ENCODE measurements at regions not wholly inside any gene's neighbourhood (a gene's known extent, or its start where the extent isn't known, plus 50 kb on each side); places are given as distances from the start of the nearest gene placed in this dataset.
"Not testable (repeated sequence)": the region's sequence is repeated elsewhere in the genome, so short reads cannot be mapped to it uniquely, and the experiment has no call there.

DNA sequence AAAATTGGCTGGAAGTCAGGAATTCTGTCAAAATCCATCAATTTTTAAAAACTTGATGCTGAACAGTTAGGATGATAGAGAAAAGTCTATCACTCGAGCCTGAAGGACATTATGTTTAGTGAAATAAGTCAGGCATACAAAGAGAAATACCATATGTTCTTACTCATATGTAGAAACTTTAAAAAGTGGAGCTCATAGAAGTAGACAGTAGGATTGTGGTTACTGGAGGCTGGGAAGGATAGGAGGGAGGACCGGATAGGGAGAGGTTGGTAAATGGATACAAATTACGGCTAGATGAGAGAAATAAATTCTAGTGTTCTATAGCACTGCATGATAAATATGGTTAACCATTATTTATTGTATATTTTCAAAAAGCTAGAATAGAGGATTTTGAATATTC lies 389.5 kb upstream of the RASGRP1 start:
- DNase-seq (ENCODE audit: low spot score): no peak
- intact Hi-C loops (cut with DNase I): no loop called here

DNA sequence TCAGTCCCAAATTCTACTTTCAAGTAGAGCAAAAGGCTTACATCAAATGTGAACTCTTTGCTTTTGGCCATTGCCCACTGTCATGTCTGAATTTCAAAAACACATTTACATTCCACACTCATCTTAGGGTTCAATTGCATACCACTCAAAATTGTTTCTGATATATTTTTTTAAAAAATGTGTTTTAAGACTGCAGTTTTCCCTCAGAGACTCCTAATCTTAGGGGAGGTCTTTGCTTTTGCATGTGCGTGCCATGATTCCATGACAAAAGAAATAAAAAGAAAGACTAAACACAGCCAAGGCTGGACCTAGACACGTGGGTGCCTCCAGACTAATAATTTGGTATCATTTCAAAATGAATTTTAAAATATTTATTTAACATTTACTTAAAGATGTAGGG lies 396.8 kb upstream of the RASGRP1 start:
- intact Hi-C loops (cut with DNase I): no loop called here
- DNase-seq (ENCODE audit: low spot score): no peak

DNA sequence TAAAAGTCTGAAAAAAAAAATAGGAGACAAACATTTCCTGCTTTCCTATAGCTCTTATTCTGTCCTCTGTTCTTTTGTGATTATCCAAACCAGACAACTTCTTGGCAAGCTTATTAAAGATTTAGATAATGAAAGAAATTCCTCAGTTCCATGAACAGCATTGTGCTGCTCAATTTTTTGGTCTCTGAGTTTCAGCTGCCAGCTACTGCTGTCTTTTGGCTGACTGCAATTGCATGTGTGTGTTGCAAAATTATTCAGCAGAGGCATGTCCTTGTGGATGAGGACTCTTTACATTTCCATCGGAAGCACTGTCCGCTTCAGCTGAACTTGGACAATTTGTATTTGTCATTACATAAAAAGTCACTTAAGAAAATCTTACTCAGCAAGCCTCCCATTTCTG lies 397.3 kb upstream of the RASGRP1 start:
- intact Hi-C loops (cut with DNase I): no loop called here
- no peak for DNase-seq (ENCODE audit: low spot score)

DNA sequence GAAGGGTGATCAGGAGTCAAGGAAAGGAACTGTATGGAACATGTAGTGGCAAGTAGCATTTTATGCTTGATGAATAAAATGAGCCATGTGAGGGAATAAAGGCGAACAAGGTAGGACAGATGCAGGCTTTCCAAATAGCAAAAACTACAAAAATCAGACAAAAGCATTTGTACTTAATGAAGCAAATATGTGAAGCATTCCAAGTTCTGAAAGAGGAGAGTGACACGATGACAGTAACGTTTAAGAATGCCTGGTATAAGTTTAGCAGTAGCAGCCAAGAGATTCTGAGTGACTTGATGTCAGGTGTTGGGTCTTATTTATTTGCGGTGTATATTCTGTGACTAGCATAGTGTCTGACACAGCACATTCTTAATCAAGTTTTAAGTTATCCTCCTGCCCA lies 408.2 kb upstream of the RASGRP1 start:
- intact Hi-C loops (cut with DNase I): no loop called here
- DNase-seq (ENCODE audit: low spot score): no peak

DNA sequence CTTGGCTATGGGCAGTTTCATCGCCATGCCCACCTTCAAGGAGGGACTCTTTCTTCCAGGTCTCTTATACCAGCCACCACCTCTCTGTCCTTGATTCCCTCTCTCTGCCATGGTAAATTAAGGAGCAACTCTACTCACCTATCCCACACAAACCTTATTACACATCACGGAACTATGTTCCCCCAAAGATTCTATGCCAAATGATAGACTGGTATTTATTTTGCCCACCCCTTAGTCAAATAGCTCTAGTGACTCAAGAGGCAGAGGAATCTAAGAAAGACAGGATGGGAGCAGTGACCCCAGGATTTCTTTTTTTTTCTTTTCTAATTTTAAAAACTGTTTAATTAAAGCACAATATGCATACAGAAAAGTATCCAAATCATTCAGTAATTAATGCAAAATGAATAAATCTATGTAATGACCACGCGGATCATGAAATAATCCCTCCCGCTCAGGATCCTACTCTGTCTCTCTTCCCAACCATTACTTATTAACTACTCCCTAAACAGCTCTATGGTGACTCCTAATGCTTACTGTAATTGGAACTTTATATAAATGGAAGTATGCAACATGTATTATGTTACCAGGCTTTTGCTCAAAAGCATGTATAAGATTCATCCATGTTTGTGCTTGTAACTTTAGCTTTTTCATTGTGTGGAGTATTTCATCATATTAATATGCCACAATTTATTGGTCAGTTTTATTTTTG lies 410.8 kb upstream of the RASGRP1 start:
- DNase-seq (ENCODE audit: low spot score): no peak
- intact Hi-C loops (cut with DNase I): no loop called here

DNA sequence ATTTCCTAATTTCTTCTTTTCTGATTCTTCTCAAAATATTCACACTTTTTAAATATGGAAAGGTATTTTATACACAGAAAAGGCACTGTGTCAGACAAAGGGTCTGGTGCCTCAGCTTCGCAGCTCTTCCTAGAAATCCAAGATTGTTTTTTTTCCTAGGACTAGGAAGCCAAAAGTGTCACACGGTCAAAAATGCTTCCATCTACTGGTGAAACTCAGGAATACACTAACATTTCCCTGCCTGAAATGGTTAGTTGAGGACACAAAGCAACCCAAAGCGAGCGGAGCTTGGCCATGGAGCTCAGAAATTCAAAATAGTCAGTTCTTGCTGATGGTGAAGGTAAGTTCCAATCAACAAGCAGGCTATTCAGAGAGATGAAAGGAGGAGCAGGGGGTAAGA lies 426.5 kb upstream of the RASGRP1 start:
- DNase-seq (ENCODE audit: low spot score): no peak
- intact Hi-C loops (cut with DNase I): no loop called here

- no peak for DNase-seq (ENCODE audit: low spot score)
- intact Hi-C loops (cut with DNase I): no loop called here
These were observed 427.1 kb upstream of the RASGRP1 start for GRCh38 chr15:38991701-38992100.

DNA sequence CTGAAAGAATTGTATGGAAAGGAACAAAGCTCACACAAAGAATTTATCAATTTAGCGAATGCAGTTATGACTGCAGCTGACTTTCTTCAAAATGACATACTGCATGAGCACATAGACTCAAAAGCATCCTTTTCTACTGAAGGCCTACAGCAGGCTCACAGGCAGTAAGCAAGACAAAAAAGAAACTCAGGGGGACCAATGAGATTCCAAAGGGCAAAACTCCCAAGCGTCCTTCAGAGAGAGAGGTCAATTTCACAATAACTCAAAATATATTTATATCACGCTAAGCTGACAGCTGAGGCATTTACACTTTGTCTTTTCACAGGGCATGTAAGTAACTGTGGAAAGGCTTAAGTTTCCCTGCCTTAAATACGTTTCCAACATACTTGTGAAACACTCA lies 427.9 kb upstream of the RASGRP1 start:
- no peak for DNase-seq (ENCODE audit: low spot score)
- intact Hi-C loops (cut with DNase I): no loop called here

- DNase-seq (ENCODE audit: low spot score): no peak
- intact Hi-C loops (cut with DNase I): no loop called here
These were observed 428.3 kb upstream of the RASGRP1 start for GRCh38 chr15:38992930-38993329.

GRCh38 chr15:38994310-38994709 lies 429.7 kb upstream of the RASGRP1 start:
- no peak for DNase-seq (ENCODE audit: low spot score)
- intact Hi-C loops (cut with DNase I): no loop called here

GRCh38 chr15:38996111-38996631 lies 431.6 kb upstream of the RASGRP1 start:
- intact Hi-C loops (cut with DNase I): no loop called here
- no peak for DNase-seq (ENCODE audit: low spot score)

DNA sequence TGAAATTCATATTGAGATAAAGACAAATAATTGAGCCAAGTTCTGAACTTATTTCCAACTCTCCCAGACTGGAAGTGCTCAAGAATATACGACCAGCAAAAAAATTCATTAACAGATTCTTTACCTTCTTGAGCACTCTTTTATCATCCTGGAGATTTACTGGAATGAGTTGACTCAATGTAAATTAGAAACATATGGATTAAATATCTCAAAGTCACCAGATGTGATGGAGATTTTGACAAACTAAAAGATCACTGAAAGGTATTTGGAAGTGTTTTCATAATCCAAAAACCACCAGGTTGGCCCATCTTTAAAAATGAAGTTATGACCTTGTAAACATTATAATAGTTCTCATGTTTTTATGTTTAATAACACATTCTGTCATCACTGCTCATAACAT lies 433.2 kb upstream of the RASGRP1 start:
- intact Hi-C loops (cut with DNase I): no loop called here
- no peak for DNase-seq (ENCODE audit: low spot score)

DNA sequence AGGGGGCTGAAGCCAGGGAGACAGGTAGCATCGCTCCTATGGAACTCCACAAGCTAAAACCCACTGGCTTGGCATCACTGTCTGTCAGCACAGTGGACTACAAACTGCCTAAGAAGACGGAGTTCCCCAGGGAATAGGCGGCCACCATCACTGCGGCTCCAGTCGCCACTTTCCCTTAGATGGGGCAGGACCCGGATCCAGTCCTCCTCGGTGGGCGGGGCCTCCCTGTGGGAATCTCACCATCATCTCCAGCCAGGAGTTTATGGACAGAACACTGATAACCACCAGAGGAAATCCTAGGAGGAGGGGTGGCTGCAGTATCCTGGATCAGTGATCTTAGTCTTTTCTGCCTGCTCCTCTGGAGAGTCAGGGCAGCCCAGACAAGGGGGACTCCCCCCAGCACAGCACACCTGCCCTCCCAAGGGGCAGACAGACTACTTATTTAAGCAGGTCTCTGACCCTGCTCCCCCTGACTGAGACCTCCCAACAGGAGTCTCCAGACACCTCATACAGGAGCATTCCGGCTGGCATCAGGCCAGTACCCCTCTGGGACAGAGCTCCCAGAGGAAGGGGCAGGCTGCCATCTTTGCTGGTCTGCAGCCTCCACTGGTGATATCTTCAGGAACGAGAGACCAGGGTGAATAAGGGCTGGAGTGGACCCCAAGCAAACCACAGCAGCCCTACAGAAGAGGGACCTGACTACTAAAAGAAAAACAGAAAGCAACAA lies 435.6 kb upstream of the RASGRP1 start:
- intact Hi-C loops (cut with DNase I): no loop called here

DNA sequence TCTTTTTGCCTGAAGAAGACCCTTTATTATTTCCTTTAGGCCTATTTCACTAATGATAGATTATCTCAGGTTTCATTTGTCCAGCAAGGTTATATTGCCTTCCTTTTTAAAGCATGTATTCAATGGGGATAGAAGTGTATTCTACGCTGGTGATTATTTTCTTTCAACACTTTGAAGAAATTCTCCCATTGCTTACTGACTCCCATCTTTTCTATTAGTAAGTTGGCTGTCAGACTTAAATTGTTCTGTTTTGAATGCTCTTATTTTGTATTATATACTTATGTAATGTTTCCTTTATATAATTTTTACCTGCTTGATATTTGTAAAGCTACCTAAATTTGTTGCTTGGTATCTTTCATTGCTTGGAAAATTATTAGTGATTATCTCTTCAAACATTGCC lies 445.1 kb upstream of the RASGRP1 start:
- DNase-seq (ENCODE audit: low spot score): no peak
- intact Hi-C loops (cut with DNase I): no loop called here

More for the DNA sequence above, 435.6 kb upstream of the RASGRP1 start:
- DNase-seq (ENCODE audit: low spot score): no peak

- intact Hi-C loops (cut with DNase I); DNase-seq (ENCODE audit: low spot score): not testable (repeated sequence)
These were observed 446.5 kb upstream of the RASGRP1 start for GRCh38 chr15:39011066-39011465.

DNA sequence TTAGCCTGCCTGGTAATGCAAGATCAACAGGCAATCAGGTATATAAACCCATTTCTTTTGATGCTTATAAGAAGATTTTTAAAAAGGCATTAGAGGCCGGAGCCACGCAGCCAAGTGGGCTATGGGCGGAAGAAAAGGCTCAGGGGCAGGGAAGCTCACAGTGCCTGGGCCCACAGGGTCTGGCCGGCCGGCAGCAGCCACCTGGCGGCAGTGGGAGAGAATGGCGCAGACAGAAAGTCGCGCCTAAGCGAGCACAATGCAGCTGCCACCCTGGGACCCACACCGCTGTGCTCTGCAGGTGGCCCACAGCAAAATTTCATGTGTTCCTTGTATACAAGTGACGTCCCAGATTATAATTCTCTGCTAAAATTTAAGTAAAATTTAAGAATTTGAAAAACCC lies 448.6 kb upstream of the RASGRP1 start:
- no peak for DNase-seq (ENCODE audit: low spot score)

GRCh38 chr15:39014682-39015081 lies 450.1 kb upstream of the RASGRP1 start:
- intact Hi-C loops (cut with DNase I): no loop called here
- DNase-seq (ENCODE audit: low spot score): no peak

More for the DNA sequence above, 448.6 kb upstream of the RASGRP1 start:
- intact Hi-C loops (cut with DNase I): no loop called here

DNA sequence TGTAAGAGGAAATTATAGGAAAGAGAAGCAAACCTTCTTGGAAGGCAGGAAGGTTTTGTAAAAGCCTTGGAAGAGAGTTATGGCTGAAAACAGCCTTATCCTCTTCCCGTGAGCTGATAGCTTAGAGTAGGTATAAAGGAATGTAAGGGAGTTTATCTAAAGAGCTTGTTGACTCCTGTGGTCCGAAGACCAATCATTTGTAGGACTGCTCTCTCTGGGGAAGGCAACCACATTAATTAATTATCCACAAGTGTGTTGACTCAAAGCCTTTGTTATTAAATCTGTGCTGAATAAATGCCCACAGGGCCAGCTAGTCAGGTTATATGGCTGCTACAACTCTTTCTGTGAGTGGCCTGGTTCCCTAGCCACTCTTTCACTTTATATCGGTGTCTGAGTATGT lies 452.1 kb upstream of the RASGRP1 start:
- DNase-seq (ENCODE audit: low spot score): no peak
- intact Hi-C loops (cut with DNase I): no loop called here

GRCh38 chr15:39018966-39019365 lies 454.4 kb upstream of the RASGRP1 start:
- intact Hi-C loops (cut with DNase I): no loop called here
- no peak for DNase-seq (ENCODE audit: low spot score)

GRCh38 chr15:39021341-39021740 lies 456.7 kb upstream of the RASGRP1 start:
- intact Hi-C loops (cut with DNase I): no loop called here
- no peak for DNase-seq (ENCODE audit: low spot score)
